ENCODE measurements at regions not wholly inside any gene's neighbourhood (a gene's known extent, or its start where the extent isn't known, plus 50 kb on each side); places are given as distances from the start of the nearest gene placed in this dataset.
"Not testable (repeated sequence)": the region's sequence is repeated elsewhere in the genome, so short reads cannot be mapped to it uniquely, and the experiment has no call there.

DNA sequence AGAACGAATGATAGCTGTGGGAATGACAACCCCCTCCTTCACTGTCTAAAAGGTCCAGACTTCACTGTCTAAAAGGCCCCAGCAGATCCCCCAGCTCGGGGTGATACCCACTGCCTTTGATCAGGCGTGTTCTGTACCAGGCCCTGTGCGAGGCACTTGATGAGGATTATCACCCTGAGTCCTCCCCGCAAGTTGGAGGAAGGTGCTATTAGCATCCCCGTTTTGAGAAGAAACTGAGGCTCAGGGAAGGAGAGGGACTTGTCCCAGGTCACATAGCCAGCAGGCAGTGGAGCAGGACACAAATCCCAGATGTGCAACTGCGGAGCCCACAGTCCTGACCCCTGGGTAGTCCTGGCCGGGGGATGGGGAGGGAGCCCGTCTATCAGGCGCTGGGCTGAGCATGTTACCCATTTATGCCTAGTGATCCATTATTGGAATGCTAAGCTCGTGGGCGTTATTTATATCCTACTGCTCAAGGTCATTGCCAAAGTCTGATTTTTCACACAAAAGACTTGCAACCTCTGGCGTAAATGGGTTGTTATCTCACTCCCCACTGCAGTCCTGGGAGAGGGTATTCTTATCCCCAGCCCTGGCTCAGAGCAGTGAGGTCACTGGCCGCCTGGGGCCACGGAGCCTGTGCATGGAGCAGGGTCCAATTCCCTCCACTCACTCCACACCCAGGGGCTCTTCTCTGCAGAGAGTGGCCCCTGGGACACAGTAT, 722.2 kb downstream of the MATN1 start:
- ChIA-PET POLR2A (no interaction called here), CTCF (interaction anchor here (0.6 kb wide), 1 partner anchor 131 kb away, joined by 4 read pairs; no protein-coding TSS in a partner anchor)
- TF ChIP-seq SUZ12 (IDR thresholded peaks at IDR 0.05) = no peak
- no peak for TF ChIP-seq FOXM1 (IDR thresholded peaks at IDR 0.05; ENCODE audit: borderline replicate concordance)
- no peak for TF ChIP-seq FOXA1 (IDR thresholded peaks at IDR 0.05)
- TF ChIP-seq TARDBP (IDR thresholded peaks at IDR 0.05) = no peak
- TF ChIP-seq ARNT (IDR thresholded peaks at IDR 0.05) = no peak
- TF ChIP-seq L3MBTL2 (conservative IDR thresholded peaks at IDR 0.05) = no peak
- no peak for TF ChIP-seq BHLHE40 (IDR thresholded peaks at IDR 0.05; ENCODE audit: borderline replicate concordance)
- no peak for TF ChIP-seq LEF1 (IDR thresholded peaks at IDR 0.05; ENCODE audit: borderline replicate concordance)
- TF ChIP-seq ZNF384 (IDR thresholded peaks at IDR 0.05) = no peak
- no peak for TF ChIP-seq SP1 (IDR thresholded peaks at IDR 0.05)
- no peak for DNase-seq (ENCODE audit: extremely low spot score)

DNA sequence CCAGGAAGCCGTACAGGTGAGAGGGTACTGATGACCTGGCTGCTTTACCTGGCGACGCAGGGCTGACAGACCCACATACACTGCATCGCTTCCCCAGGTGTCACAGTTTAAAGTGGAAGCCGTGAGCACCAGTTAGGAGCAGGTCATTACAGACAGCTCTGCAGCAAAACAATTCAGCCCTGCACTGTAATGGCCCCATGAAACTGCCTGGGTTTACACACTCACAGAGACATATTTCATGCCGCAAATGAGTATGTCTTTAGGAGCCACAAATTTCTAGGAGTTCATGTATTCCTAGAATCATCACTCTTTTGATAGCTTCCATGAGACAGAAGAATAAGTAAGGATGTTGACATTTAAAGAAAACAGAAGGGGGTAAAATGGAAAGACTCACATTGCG, 723.1 kb downstream of the MATN1 start:
- ChIA-PET POLR2A (no interaction called here), CTCF (no interaction called here)
- TF ChIP-seq BHLHE40 (IDR thresholded peaks at IDR 0.05; ENCODE audit: borderline replicate concordance) (no peak), SUZ12 (IDR thresholded peaks at IDR 0.05) (no peak), FOXK2 (IDR thresholded peaks at IDR 0.05) (no peak), CTBP1 (IDR thresholded peaks at IDR 0.05; ENCODE audit: borderline replicate concordance) (no peak), TARDBP (IDR thresholded peaks at IDR 0.05) (no peak), ELF4 (IDR thresholded peaks at IDR 0.05) (no peak), LEF1 (IDR thresholded peaks at IDR 0.05; ENCODE audit: borderline replicate concordance) (no peak), SP1 (IDR thresholded peaks at IDR 0.05) (no peak), ZNF384 (IDR thresholded peaks at IDR 0.05) (no peak), FOXM1 (IDR thresholded peaks at IDR 0.05; ENCODE audit: borderline replicate concordance) (no peak), NFRKB (IDR thresholded peaks at IDR 0.05) (no peak), HDGF (IDR thresholded peaks at IDR 0.05; ENCODE audit: borderline replicate concordance) (no peak), L3MBTL2 (conservative IDR thresholded peaks at IDR 0.05) (no peak), FOXA1 (IDR thresholded peaks at IDR 0.05) (no peak), ARNT (IDR thresholded peaks at IDR 0.05) (no peak)
- TF ChIP-seq, protein P1, sequence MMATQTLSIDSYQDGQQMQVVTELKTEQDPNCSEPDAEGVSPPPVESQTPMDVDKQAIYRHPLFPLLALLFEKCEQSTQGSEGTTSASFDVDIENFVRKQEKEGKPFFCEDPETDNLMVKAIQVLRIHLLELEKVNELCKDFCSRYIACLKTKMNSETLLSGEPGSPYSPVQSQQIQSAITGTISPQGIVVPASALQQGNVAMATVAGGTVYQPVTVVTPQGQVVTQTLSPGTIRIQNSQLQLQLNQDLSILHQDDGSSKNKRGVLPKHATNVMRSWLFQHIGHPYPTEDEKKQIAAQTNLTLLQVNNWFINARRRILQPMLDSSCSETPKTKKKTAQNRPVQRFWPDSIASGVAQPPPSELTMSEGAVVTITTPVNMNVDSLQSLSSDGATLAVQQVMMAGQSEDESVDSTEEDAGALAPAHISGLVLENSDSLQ (IDR thresholded peaks at IDR 0.05) = no peak
- no peak for DNase-seq (ENCODE audit: extremely low spot score)

DNA sequence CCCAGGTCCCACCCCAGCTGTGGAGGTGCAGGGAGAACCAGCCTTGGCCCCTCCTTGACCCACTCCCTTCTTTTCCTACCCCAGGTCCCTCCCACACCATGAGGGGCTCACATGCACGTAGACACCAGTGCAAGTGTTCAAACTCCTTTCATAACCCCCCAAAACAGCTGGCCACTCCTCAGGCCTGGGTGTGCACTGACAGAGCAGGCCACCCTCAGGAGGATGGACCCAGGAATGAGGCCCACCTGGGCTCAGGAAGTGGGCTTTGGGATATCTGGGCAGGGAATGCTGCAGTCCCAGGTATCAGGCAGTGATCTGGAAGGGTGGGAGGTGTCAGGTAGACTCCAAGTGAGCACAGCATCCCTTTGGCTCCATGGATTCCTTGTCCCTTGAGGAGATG, 723.8 kb downstream of the MATN1 start:
- no peak for DNase-seq (ENCODE audit: extremely low spot score)
- CTCF ChIA-PET = no interaction called here
- POLR2A ChIA-PET = no interaction called here
- TF ChIP-seq TARDBP (IDR thresholded peaks at IDR 0.05) (no peak), ELF4 (IDR thresholded peaks at IDR 0.05) (no peak), FOXM1 (IDR thresholded peaks at IDR 0.05; ENCODE audit: borderline replicate concordance) (no peak), BHLHE40 (IDR thresholded peaks at IDR 0.05; ENCODE audit: borderline replicate concordance) (no peak), SP1 (IDR thresholded peaks at IDR 0.05) (no peak), FOXA1 (IDR thresholded peaks at IDR 0.05) (no peak), L3MBTL2 (conservative IDR thresholded peaks at IDR 0.05) (no peak), FOXK2 (IDR thresholded peaks at IDR 0.05) (no peak), CTBP1 (IDR thresholded peaks at IDR 0.05; ENCODE audit: borderline replicate concordance) (no peak), LEF1 (IDR thresholded peaks at IDR 0.05; ENCODE audit: borderline replicate concordance) (no peak), HDGF (IDR thresholded peaks at IDR 0.05; ENCODE audit: borderline replicate concordance) (no peak), ARNT (IDR thresholded peaks at IDR 0.05) (no peak), NFRKB (IDR thresholded peaks at IDR 0.05) (no peak), SUZ12 (IDR thresholded peaks at IDR 0.05) (no peak), ZNF384 (IDR thresholded peaks at IDR 0.05) (no peak)
- TF ChIP-seq, protein P1 (IDR thresholded peaks at IDR 0.05) = no peak

- TF ChIP-seq ELF4 (IDR thresholded peaks at IDR 0.05) (no peak), SP1 (IDR thresholded peaks at IDR 0.05) (no peak), FOXM1 (IDR thresholded peaks at IDR 0.05; ENCODE audit: borderline replicate concordance) (no peak), BHLHE40 (IDR thresholded peaks at IDR 0.05; ENCODE audit: borderline replicate concordance) (no peak), CTBP1 (IDR thresholded peaks at IDR 0.05; ENCODE audit: borderline replicate concordance) (no peak), L3MBTL2 (conservative IDR thresholded peaks at IDR 0.05) (no peak), ZNF384 (IDR thresholded peaks at IDR 0.05) (no peak), TARDBP (IDR thresholded peaks at IDR 0.05) (no peak), ARNT (IDR thresholded peaks at IDR 0.05) (no peak), FOXK2 (IDR thresholded peaks at IDR 0.05) (no peak), LEF1 (IDR thresholded peaks at IDR 0.05; ENCODE audit: borderline replicate concordance) (no peak), SUZ12 (IDR thresholded peaks at IDR 0.05) (no peak), NFRKB (IDR thresholded peaks at IDR 0.05) (no peak), HDGF (IDR thresholded peaks at IDR 0.05; ENCODE audit: borderline replicate concordance) (no peak), FOXA1 (IDR thresholded peaks at IDR 0.05) (no peak)
- TF ChIP-seq, protein P1 (IDR thresholded peaks at IDR 0.05) = no peak
- ChIA-PET CTCF (no interaction called here), POLR2A (no interaction called here)
- no peak for DNase-seq (ENCODE audit: extremely low spot score)
Observed at GRCh38 chr1:29998686-29999085, 724.7 kb downstream of the MATN1 start.

- POLR2A ChIA-PET; DNase-seq (ENCODE audit: extremely low spot score); CTCF ChIA-PET: not testable (repeated sequence)
Observed at GRCh38 chr1:29997818-29998217, 725.6 kb downstream of the MATN1 start.

GRCh38 chr1:29993950-29994349, 729.4 kb downstream of the MATN1 start:
- TF ChIP-seq FOXK2 (IDR thresholded peaks at IDR 0.05) = no peak
- no peak for TF ChIP-seq HDGF (IDR thresholded peaks at IDR 0.05; ENCODE audit: borderline replicate concordance)
- TF ChIP-seq SP1 (IDR thresholded peaks at IDR 0.05) = no peak
- TF ChIP-seq, protein P1 (IDR thresholded peaks at IDR 0.05) = no peak
- TF ChIP-seq SUZ12 (IDR thresholded peaks at IDR 0.05) = no peak
- TF ChIP-seq FOXA1 (IDR thresholded peaks at IDR 0.05) = no peak
- TF ChIP-seq FOXM1 (IDR thresholded peaks at IDR 0.05; ENCODE audit: borderline replicate concordance) = no peak
- TF ChIP-seq ZNF384 (IDR thresholded peaks at IDR 0.05) = no peak
- no peak for DNase-seq (ENCODE audit: extremely low spot score)
- ChIA-PET CTCF (no interaction called here), POLR2A (no interaction called here)
